PC-3 (cell line): ENCODE measurements at regions not wholly inside any gene's neighbourhood (a gene's known extent, or its start where the extent isn't known, plus 50 kb on each side); places are given as distances from the start of the nearest gene placed in this dataset.

Source experiments
- EZH2 ChIP-seq: fragments of 300-600 bp; sonication (generic); IDR thresholded peaks from one replicate; pipeline ENCODE4 v1.6.1; 2017; ENCODE audit warnings: antibody characterized with exemption, mild to moderate bottlenecking, low read length; ENCODE audit not compliant: unreplicated experiment
- EZH2phosphoT487 ChIP-seq: fragments of 300-600 bp; sonication (generic); IDR thresholded peaks from 2 replicates; pipeline ENCODE4 v1.6.1; 2018; ENCODE audit warnings: mild to moderate bottlenecking, antibody characterized with exemption, low read length, borderline replicate concordance
- TF ChIP-seq, protein P1 (sequence below): fragments of 300-600 bp; sonication (generic); conservative IDR thresholded peaks from 2 replicates; pipeline ENCODE4 v1.5.1; 2017; ENCODE audit warnings: antibody characterized with exemption, low read depth, mild to moderate bottlenecking, low read length

DNA sequence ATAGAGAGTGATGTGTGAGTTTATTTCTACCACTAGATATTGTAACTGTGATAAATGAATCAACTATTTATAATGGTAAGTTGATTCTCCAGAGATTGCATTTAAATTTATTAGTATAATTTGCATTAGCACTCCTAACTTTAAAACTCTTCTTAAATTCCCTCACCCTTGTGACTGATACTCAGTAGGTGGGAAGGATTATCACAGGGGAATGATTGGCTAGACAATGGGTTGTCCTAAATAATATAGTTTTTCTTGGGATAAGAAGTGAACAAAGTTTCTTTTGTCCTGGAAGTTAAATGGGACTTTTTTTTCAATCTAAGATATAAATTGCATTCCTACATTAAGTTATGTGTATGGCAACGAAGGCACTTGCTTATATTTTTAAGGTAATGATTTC is 169.2 kb upstream of the PITX2 start:
- TF ChIP-seq, protein P1, sequence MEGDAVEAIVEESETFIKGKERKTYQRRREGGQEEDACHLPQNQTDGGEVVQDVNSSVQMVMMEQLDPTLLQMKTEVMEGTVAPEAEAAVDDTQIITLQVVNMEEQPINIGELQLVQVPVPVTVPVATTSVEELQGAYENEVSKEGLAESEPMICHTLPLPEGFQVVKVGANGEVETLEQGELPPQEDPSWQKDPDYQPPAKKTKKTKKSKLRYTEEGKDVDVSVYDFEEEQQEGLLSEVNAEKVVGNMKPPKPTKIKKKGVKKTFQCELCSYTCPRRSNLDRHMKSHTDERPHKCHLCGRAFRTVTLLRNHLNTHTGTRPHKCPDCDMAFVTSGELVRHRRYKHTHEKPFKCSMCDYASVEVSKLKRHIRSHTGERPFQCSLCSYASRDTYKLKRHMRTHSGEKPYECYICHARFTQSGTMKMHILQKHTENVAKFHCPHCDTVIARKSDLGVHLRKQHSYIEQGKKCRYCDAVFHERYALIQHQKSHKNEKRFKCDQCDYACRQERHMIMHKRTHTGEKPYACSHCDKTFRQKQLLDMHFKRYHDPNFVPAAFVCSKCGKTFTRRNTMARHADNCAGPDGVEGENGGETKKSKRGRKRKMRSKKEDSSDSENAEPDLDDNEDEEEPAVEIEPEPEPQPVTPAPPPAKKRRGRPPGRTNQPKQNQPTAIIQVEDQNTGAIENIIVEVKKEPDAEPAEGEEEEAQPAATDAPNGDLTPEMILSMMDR: no peak
- no peak for TF ChIP-seq EZH2phosphoT487
- no peak for TF ChIP-seq EZH2
